ENCODE measurements at regions not wholly inside any gene's neighbourhood (a gene's known extent, or its start where the extent isn't known, plus 50 kb on each side); places are given as distances from the start of the nearest gene placed in this dataset.
"Not testable (repeated sequence)": the region's sequence is repeated elsewhere in the genome, so short reads cannot be mapped to it uniquely, and the experiment has no call there.

- no peak for DNase-seq
Measured at GRCh38 chr6:113364766-113365165, 492.4 kb upstream of the MARCKS start.

- no peak for DNase-seq
Measured at GRCh38 chr6:113365191-113365590, 492.0 kb upstream of the MARCKS start.

DNA sequence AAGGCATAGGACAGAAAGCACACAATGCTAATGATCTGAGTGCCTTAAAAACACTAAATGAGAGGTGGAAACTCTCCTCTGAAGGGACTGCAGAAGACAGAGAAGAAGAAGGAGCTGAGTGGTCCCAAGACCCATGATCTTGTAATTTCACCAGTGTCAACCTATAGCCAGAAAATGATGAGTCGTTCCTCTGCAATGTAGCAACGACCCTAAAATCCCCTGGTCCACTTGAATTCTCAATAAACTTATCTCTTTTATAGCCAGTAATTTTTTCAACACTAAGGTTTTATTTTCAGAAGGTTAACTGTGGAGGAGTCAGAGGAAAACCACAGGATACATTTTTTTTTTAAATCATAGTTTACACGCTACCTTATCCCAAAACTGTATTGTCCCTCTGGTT lies 490.6 kb upstream of the MARCKS start:
- no peak for DNase-seq

DNA sequence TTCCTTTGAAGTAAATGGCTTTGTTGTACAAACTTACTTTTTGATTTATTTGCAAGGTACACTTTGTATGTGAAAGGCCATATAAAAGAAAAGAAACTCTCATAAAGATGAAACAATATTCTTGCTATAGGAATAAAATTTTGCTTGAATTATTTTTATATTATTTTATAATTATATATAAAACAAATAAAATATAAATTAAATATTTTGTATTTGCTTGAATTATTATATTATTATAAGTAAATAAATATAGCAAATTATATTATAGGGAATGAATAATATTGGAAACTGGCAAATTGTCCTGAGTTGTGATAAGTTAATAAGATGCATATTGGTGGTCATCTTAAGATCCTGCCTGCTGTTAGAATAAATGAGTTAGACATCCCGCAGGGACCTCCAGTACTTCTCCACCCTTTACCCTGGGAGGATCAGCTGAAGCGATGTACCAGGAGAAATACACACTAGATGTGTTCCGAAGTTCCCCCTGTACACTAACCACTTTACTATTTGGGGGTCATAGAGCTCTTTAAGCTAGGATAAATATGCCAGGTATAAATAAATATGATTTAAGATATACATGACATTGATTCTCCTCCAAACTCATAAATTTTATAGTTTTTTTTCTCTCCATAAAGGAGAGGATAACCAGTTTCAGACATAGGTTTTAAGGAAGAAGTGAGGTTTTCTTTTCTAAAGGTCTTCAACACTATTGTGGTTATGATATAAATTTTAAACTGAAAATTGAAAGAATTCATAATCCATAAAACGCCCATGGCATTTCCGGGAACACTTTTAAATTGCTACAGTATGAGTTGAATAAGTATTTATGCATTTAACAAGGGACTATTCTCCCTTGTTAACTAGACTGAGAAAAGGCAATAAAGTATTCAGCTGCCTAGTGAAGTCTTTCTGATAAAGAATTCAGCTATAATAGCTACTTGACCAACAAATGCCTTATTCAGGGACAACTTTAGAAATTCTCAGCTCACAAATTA lies 486.3 kb upstream of the MARCKS start:
- DNase-seq: no peak

DNA sequence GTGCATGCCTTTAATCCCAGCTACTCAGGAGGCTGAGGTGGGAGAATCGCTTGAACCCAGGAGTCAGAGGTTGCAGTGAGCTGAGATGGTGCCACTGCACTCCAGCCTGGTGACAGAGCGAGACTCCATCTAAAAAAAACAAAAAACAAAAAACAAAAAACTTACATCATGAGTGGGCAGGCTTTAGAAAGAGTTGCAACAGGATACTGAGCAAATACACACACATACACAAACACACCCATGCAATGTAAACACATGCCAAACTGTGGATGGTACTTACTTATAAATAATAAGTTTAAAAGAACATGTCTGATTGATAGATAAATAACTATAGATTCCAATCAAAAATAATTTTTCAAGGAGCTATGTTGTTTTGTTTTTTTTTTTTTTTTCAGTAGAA lies 481.7 kb upstream of the MARCKS start:
- not testable (repeated sequence) for DNase-seq

GRCh38 chr6:113375950-113376846 lies 480.9 kb upstream of the MARCKS start:
- DNase-seq: no peak

GRCh38 chr6:113376847-113377165 lies 480.3 kb upstream of the MARCKS start:
- DNase-seq: no peak

- no peak for DNase-seq
Measured at GRCh38 chr6:113377362-113377942, 479.7 kb upstream of the MARCKS start.

DNA sequence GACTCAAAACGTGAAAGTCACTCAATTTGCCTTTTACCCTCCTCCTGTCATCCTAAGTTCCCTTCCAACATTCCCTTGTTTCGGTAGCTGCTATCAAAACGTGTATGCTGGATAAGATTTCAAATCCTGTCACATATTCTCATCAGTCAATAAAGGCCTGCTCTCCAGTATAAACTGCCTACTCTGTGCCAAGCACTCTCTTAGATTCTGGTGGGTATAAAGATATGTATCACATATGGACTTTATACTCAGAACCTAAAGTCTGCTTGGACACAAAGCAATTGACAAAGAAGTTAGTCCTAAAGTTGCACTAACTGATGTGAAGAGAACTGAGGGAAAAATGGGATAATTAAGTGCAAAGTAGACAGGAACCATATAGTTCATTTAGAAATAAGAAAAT lies 476.6 kb upstream of the MARCKS start:
- DNase-seq: no peak

DNA sequence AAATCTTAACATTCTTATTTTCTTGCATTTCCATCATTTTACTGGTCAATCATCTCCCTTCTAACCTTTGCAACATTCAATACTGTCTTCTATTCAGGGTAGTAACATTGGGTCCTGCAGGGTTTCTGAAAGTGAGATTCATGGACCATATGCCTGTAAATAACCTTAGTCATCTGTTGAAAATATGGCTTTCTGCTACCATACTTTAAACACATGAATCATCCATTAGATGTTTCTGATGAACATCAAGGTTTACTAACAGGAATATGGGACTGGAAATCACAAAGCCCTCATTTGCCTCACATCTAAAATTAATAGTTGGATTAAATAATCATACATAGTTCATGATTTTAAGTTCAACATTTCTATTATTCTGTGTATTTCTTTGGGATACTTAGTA lies 475.9 kb upstream of the MARCKS start:
- DNase-seq: no peak

- DNase-seq: peak in 1 of 2 donors; percentile 60
Measured at GRCh38 chr6:113381959-113382358, 475.2 kb upstream of the MARCKS start.

DNA sequence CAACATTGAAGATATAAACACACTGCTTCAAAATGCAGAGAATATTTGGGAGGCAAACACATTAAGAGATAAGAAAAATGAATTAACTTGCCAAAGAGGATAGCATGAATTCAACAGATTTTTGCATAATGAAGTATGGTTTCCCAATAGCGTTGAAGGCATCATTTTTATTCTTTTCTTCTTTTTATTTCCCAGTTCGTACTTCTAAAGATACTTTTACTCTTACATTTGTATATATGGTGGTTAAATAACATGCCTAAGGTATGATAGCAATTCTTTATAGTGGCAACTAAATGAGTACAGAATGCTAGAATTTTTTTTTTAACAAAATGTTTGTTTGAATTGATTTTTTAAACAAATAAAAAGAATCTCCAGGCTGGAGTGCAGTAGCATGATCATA lies 473.4 kb upstream of the MARCKS start:
- DNase-seq: no peak

GRCh38 chr6:113385020-113385431 lies 472.1 kb upstream of the MARCKS start:
- DNase-seq: no peak

- no peak for DNase-seq
Measured at GRCh38 chr6:113388996-113389395, 468.1 kb upstream of the MARCKS start.

GRCh38 chr6:113392551-113393055 lies 464.5 kb upstream of the MARCKS start:
- DNase-seq: no peak

- DNase-seq: no peak
Measured at GRCh38 chr6:113394216-113394615, 462.9 kb upstream of the MARCKS start.

GRCh38 chr6:113394729-113395128 lies 462.4 kb upstream of the MARCKS start:
- DNase-seq: no peak

DNA sequence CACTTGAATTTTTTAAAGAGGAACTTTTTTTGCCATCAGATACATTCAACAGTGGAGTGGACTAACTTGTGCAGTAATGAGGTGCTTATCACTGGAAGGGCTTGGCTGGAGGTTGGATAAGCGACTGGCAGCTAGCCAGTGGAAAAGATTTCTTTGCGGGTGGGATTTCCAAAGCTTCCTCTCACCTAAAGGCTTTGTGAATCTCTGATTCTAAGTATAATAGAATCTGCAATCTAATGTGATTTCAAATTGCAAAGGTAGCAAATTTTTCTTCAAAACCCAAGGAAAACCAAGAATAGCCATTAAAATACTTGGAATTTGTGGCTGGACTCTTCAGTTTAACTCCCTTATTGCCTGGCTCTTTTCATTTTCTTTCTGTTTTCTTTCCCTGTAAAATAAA lies 460.4 kb upstream of the MARCKS start:
- peak in 1 of 2 donors; percentile 38 for DNase-seq

GRCh38 chr6:113397236-113397635 lies 459.9 kb upstream of the MARCKS start:
- DNase-seq: no peak

DNA sequence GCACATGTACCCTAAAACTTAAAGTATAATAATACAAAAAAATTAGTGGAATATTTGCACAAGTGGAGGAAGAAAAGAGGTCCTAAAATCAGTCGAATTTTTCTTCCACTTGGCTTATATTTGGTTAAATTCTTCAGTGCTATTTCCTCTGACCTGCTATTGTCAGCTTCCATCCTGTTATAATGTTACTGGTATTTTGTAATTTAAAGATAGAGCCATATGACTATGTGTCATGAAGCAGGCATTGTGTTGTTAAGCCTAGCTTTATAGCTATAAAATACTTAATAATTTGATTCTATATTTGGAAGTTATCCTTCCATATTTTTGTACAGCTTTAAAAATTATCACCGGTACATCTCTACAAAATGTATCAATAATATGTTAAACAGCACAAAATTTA lies 455.9 kb upstream of the MARCKS start:
- DNase-seq: no peak

DNA sequence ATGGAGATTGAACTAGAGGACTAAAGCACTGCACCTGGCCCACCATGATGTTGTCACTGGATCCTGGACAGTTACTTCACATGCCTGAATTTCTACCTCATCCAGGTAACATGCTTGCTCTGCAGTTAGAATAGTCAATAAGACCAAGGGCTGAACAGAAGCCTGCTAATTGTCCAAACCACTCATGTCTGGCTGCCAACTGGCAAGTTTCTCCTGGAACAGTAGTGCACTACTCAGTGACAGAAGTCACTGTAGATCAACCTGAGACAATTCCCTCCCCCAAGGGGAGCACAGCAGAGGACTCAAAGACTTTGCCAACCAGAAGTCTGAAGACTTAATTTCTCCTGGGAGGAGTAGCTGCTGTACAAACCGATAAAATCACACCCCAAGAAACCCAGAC lies 454.6 kb upstream of the MARCKS start:
- DNase-seq: no peak

- DNase-seq: no peak
Measured at GRCh38 chr6:113403966-113404595, 453.1 kb upstream of the MARCKS start.

All from right lung (tissue), 2 donors.